HCT116 (cell line): ENCODE measurements at regions not wholly inside any gene's neighbourhood (a gene's known extent, or its start where the extent isn't known, plus 50 kb on each side); places are given as distances from the start of the nearest gene placed in this dataset.
"Not testable (repeated sequence)": the region's sequence is repeated elsewhere in the genome, so short reads cannot be mapped to it uniquely, and the experiment has no call there.

Source experiments
- ATAC-seq: fragments of 200-7000 bp; cut with Tn5 transposase; 2 replicates; pipeline ENCODE4 v1.9.1; 2020; ENCODE audit warnings: mild to moderate bottlenecking, moderate library complexity
- BruUV-seq: library from RNA; stranded (reverse); fragments of 400-500 nt; replicated peaks from 2 replicates; lab custom pipeline; 2021; lab: Mats Ljungman, UMichigan
- CTCF ChIA-PET: fragments of 300-600 bp; sonication (Branson Sonifier 250); formaldehyde crosslinking; loops from one replicate; lab custom pipeline; 2021; ENCODE audit warnings: antibody characterized with exemption; lab: Charles Lee
- POLR2A ChIA-PET: fragments of 300-600, 350-600 bp; sonication (Branson Sonifier 250); formaldehyde crosslinking; loops from one replicate; lab custom pipeline; 2021; ENCODE audit warnings: antibody characterized with exemption; lab: Charles Lee
- RAD21 ChIA-PET, 2 experiments: fragments of 300-600 bp; sonication (Branson Sonifier 250); formaldehyde crosslinking; loops; one replicate each; lab custom pipeline; 2023; ENCODE audit warnings: low total read pairs in 2 of 2; ENCODE audit not compliant: uncharacterized antibody in 2 of 2, unreplicated experiment in 2 of 2, low non-redundant PET in 1 of 2; lab: Charles Lee
- DNase-seq: peaks from one replicate; pipeline ENCODE4 v3.0.0-alpha.2; 2010; ENCODE audit warnings: low read depth, low spot score
- H2AFZ ChIP-seq: fragments of 200-600 bp; shearing (Covaris generic), sonication (generic); 2 replicates; pipeline ENCODE4 v1.6.1; 2017; ENCODE audit warnings: low read depth, mixed run types, mixed read lengths, antibody characterized with exemption, low read length; ENCODE audit not compliant: poor library complexity, severe bottlenecking
- H3K27ac ChIP-seq: 2 replicates; pipeline ENCODE4 v1.5.1; 2012; ENCODE audit warnings: low read depth, low read length
- H3K27me3 ChIP-seq: fragments of 200-600 bp; sonication (generic); 2 replicates; pipeline ENCODE4 v1.6.1; 2016; ENCODE audit warnings: mixed run types, low read length, mixed read lengths; ENCODE audit not compliant: insufficient read depth
- H3K36me3 ChIP-seq, 2 experiments: fragments of 200-500 bp in 1 of 2; fragments of 200-600 bp in 1 of 2; sonication (Bioruptor generic) in 1 of 2; sonication (generic) in 1 of 2; 2 replicates each; pipeline versions ENCODE4 v1.5.1 to v1.6.1; 2014 to 2016; ENCODE audit warnings: low read length in 2 of 2, inconsistent platforms in 1 of 2, mixed read lengths in 1 of 2, mixed run types in 1 of 2; ENCODE audit not compliant: insufficient read depth in 2 of 2, control insufficient read depth in 1 of 2
- H3K4me1 ChIP-seq, 2 experiments: fragments of 200-600 bp in 1 of 2; sonication (generic) in 1 of 2; 2 replicates each; pipeline versions ENCODE4 v1.5.1 to v1.6.1; 2012 to 2017; ENCODE audit warnings: low read length in 2 of 2, inconsistent platforms in 1 of 2, mild to moderate bottlenecking in 1 of 2, mixed read lengths in 1 of 2, mixed run types in 1 of 2, moderate library complexity in 1 of 2; ENCODE audit not compliant: insufficient read depth in 2 of 2, control insufficient read depth in 1 of 2
- H3K4me2 ChIP-seq: fragments of 200-600 bp; sonication (generic); 2 replicates; pipeline ENCODE4 v1.6.1; 2017; ENCODE audit warnings: mixed run types, low read length, mixed read lengths
- H3K4me3 ChIP-seq, 2 experiments: fragments of 200-600 bp in 1 of 2; sonication (generic) in 1 of 2; replicated peaks in 1 of 2; 2 replicates each; pipeline ENCODE4 v1.5.1; 2011 to 2016; ENCODE audit warnings: low read length in 2 of 2, control low read depth in 1 of 2, low read depth in 1 of 2, mild to moderate bottlenecking in 1 of 2, mixed read lengths in 1 of 2, mixed run types in 1 of 2
- H3K79me2 ChIP-seq: fragments of 200-600 bp; sonication (generic); 2 replicates; pipeline ENCODE4 v1.6.1; 2017; ENCODE audit warnings: mild to moderate bottlenecking, mixed run types, low read length, moderate library complexity, mixed read lengths; ENCODE audit not compliant: insufficient read depth
- H3K9ac ChIP-seq: fragments of 200-600 bp; sonication (generic); 2 replicates; pipeline ENCODE4 v1.6.1; 2016; ENCODE audit warnings: low read length, mixed read lengths
- H3K9me2 ChIP-seq: fragments of 200-600 bp; sonication (generic), shearing (Covaris generic); 2 replicates; pipeline ENCODE4 v1.6.1; 2017; ENCODE audit warnings: mixed run types, mild to moderate bottlenecking, moderate library complexity; ENCODE audit not compliant: insufficient read depth
- H3K9me3 ChIP-seq, 2 experiments: fragments of 200-500 bp in 1 of 2; fragments of 200-600 bp in 1 of 2; sonication (Bioruptor generic) in 1 of 2; sonication (generic) in 1 of 2; 2 replicates each; pipeline ENCODE4 v1.6.1; 2014 to 2017; ENCODE audit warnings: low read length in 2 of 2, mixed read lengths in 2 of 2, inconsistent platforms in 1 of 2, low read depth in 1 of 2, mild to moderate bottlenecking in 1 of 2, mixed run types in 1 of 2, moderate library complexity in 1 of 2; ENCODE audit not compliant: control insufficient read depth in 1 of 2, insufficient read depth in 1 of 2
- H4K20me1 ChIP-seq: fragments of 200-600 bp; sonication (generic), shearing (Covaris generic); 2 replicates; pipeline ENCODE4 v1.6.1; 2017; ENCODE audit warnings: mixed run types, mild to moderate bottlenecking, moderate library complexity; ENCODE audit not compliant: insufficient read depth
- CEBPB ChIP-seq: IDR thresholded peaks from 2 replicates; pipeline ENCODE4 v1.6.1; 2012; ENCODE audit warnings: low read depth
- EGR1 ChIP-seq: IDR thresholded peaks from 2 replicates; pipeline ENCODE4 v1.6.1; 2012; ENCODE audit warnings: low read depth
- EZH2 ChIP-seq: fragments of 200-600 bp; sonication (generic); IDR thresholded peaks from 2 replicates; pipeline ENCODE4 v1.6.1; 2017; ENCODE audit warnings: antibody characterized with exemption, mixed run types
- FOSL1 ChIP-seq: IDR thresholded peaks from 2 replicates; pipeline ENCODE4 v1.6.1; 2012; ENCODE audit warnings: low read depth
- JUND ChIP-seq: IDR thresholded peaks from 2 replicates; pipeline ENCODE4 v1.6.1; 2012
- POLR2A ChIP-seq: IDR thresholded peaks from 2 replicates; pipeline ENCODE4 v1.7.0; 2011; ENCODE audit warnings: borderline replicate concordance; ENCODE audit not compliant: insufficient read depth, insufficient read length; ENCODE audit errors: extremely low read depth
- RAD21 ChIP-seq: IDR thresholded peaks from 2 replicates; pipeline ENCODE4 v1.6.1; 2012; ENCODE audit warnings: low read depth, mild to moderate bottlenecking
- SP1 ChIP-seq: IDR thresholded peaks from 2 replicates; pipeline ENCODE4 v1.6.1; 2012; ENCODE audit warnings: low read depth
- ZNF274 ChIP-seq: fragments of 200-500 bp; sonication (Bioruptor generic); IDR thresholded peaks from 2 replicates; pipeline ENCODE4 v1.6.1; 2014; ENCODE audit warnings: mild to moderate bottlenecking, low read depth, low read length, inconsistent platforms
- intact Hi-C: fragments of 100-400 bp; cut with micrococcal nuclease; formaldehyde crosslinking; loops from 2 replicates; pipeline ENCODE4 v1.10.0; 2022
- TF ChIP-seq, protein P1 (sequence below), 3 experiments: fragments of 200-600 bp in 1 of 3; sonication (generic) in 1 of 3; IDR thresholded peaks in 2 of 3; conservative IDR thresholded peaks in 1 of 3; 2 replicates each; pipeline ENCODE4 v1.5.1; 2012 to 2017; ENCODE audit warnings: low read depth in 2 of 3, low read length in 2 of 3, antibody characterized with exemption in 1 of 3, borderline replicate concordance in 1 of 3, control low read depth in 1 of 3, mild to moderate bottlenecking in 1 of 3, mixed read lengths in 1 of 3, mixed run types in 1 of 3, moderate library complexity in 1 of 3; ENCODE audit not compliant: insufficient read depth in 1 of 3

GRCh38 chrX:150088766-150089518 is 150.7 kb upstream of the EOLA2 start:
- no peak overlapping the region for H2AFZ ChIP-seq
- no peak for TF ChIP-seq RAD21
- TF ChIP-seq JUND: no peak
- TF ChIP-seq CEBPB: no peak
- TF ChIP-seq ZNF274: no peak
- no peak for TF ChIP-seq FOSL1
- TF ChIP-seq SP1: no peak
- no peak for TF ChIP-seq POLR2A
- TF ChIP-seq, protein P1, sequence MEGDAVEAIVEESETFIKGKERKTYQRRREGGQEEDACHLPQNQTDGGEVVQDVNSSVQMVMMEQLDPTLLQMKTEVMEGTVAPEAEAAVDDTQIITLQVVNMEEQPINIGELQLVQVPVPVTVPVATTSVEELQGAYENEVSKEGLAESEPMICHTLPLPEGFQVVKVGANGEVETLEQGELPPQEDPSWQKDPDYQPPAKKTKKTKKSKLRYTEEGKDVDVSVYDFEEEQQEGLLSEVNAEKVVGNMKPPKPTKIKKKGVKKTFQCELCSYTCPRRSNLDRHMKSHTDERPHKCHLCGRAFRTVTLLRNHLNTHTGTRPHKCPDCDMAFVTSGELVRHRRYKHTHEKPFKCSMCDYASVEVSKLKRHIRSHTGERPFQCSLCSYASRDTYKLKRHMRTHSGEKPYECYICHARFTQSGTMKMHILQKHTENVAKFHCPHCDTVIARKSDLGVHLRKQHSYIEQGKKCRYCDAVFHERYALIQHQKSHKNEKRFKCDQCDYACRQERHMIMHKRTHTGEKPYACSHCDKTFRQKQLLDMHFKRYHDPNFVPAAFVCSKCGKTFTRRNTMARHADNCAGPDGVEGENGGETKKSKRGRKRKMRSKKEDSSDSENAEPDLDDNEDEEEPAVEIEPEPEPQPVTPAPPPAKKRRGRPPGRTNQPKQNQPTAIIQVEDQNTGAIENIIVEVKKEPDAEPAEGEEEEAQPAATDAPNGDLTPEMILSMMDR (IDR thresholded peaks at IDR 0.05 in 2 of 3, conservative IDR thresholded peaks at IDR 0.05 in 1 of 3; ENCODE audit: borderline replicate concordance in 1 of 3, insufficient read depth in 1 of 3, low read depth in 2 of 3, low read length in 2 of 3): no peak
- no peak for TF ChIP-seq EZH2
- TF ChIP-seq EGR1: no peak
- ATAC-seq (no peak), DNase-seq (no peak)
- H3K9me3 ChIP-seq: no peaks in the 10 kb centered on the region
- H3K27me3 ChIP-seq: no peaks in the 10 kb centered on the region
- no peaks in the 10 kb centered on the region for H3K4me1 ChIP-seq
- intact Hi-C loops: no loop called here
- POLR2A ChIA-PET: no interaction called here
- BruUV-seq: no TSS peak
- RAD21 ChIA-PET: no interaction called here
- no peak overlapping the region for H3K9ac ChIP-seq
- no peak overlapping the region for H3K4me2 ChIP-seq
- H3K4me3 ChIP-seq: no peak overlapping the region
- CTCF ChIA-PET: no interaction called here
- no peaks in the 10 kb centered on the region for H4K20me1 ChIP-seq
- no peaks in the 10 kb centered on the region for H3K9me2 ChIP-seq
- no peaks in the 10 kb centered on the region for H3K79me2 ChIP-seq
- H3K36me3 ChIP-seq: no peaks in the 10 kb centered on the region
- H3K27ac ChIP-seq: no peak overlapping the region

- POLR2A ChIA-PET, CTCF ChIA-PET, BruUV-seq, intact Hi-C loops, H3K9me3 ChIP-seq, ATAC-seq, H3K27ac ChIP-seq, DNase-seq, H3K4me1 ChIP-seq, H4K20me1 ChIP-seq, H3K79me2 ChIP-seq, RAD21 ChIA-PET, H3K4me3 ChIP-seq, H3K36me3 ChIP-seq, H3K27me3 ChIP-seq, H3K9me2 ChIP-seq, H3K4me2 ChIP-seq, H2AFZ ChIP-seq, H3K9ac ChIP-seq: not testable (repeated sequence)
These were observed 153.0 kb upstream of the EOLA2 start for GRCh38 chrX:150091300-150091699.
